Dermis microvascular lymphatic vessel endothelial cell (primary cell): ENCODE measurements at regions not wholly inside any gene's neighbourhood (a gene's known extent, or its start where the extent isn't known, plus 50 kb on each side); places are given as distances from the start of the nearest gene placed in this dataset.

ENCODE experiments used
- DNase-seq, 2 donors: peaks; one replicate each; pipeline versions ENCODE4 v3.0.0 to v3.0.0-alpha.2; 2010; ENCODE audit warnings: low read depth in 2 of 2

DNA sequence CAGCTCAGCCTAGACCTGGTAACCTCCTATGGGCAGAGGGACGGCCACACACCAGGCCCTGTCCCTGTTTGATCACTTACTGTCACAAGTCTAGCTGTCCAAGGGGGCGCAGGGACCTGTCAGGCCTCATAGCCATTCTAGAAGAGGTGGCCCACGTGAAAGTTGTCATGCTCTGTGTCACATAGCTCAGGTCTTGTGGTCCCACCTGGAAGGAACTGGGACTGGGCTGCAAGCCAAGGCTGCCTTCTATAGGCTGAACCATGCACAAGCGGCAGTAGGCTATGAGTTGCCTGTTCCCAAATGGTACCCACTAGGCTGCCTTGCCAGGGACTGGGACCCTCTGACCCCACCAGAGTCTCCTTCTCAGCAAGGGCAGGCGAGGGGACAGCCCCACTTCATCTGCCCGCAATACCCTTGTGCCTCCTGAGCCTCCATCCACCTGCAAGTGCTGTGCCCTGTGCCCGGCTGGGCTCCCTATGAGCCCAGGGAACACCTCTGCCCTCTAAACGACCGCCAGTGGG is 177.5 kb downstream of the ANAPC1 start:
- DNase-seq: no peak

DNA sequence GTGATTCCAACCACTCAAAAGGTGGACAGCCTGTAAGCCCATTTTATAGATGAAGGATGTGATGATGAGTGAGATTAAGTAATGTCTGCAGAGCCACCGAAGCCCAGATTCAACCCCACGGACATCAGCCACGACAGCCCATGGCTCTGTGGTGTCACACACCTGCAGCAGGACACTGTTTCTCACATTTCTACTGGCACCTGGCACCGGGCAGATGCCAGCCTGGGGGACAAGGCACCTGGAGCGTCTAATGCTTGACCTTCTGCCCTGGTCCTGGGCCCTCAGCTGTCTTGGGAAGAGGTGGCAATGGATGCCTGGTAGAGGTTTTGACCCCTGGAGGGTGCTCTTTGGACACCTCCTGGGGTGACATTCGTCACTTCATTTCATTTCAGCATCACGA is 176.3 kb downstream of the ANAPC1 start:
- DNase-seq: no peak

DNA sequence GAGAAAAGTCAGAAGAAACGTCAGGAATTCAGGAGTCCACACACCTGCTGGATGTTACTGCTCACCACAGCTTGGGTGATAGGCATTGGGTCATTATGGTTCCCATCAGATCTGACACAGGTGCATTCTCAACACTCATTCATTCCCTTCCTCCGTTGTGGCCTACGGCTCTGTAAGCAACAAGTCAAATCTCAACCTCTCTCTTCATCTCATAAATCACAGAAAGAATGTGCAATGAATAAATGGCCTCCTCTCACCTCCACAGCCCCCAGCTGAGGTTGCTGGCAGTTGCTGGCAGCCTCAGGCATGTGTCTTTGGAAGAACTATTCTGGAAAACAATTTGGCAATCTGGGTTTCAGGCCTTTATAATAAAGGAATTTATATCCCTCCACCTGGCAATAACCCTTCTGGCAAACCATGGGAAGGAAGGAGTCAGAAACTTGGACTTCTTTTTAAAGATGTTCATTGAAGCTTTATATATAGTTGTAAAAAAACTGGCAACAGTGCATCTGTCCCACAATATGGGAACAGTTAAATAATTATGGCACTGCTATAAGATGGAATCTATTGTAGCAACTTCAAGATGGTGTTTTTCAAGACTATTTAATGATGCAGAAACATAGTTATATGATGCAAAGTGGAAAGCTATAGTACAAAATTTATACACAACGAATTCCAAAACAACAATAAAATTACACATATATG is 175.4 kb downstream of the ANAPC1 start:
- DNase-seq: no peak

DNA sequence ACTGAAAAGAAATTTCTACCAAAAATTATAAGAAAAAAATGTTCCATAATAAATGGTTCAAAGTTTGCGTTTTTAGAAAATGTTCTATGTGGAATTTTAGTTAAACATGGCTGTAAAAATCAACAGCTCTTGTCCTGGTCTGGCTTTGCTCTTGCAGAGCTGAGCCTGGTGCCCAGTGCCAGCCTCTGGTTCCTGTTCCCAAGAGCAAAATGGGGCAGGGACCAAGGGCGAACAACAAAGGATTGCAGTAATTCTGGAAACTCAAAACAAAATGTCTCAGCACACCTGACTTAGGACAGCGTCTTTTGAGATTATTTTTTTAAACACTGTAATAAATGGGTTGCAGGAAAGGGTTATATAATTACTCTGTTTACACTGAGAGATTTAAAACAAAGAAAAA is 174.7 kb downstream of the ANAPC1 start:
- no peak for DNase-seq

GRCh38 chr2:111710085-111710484 is 173.9 kb downstream of the ANAPC1 start:
- no peak for DNase-seq

- no peak for DNase-seq
These were observed 173.4 kb downstream of the ANAPC1 start for GRCh38 chr2:111710613-111711012.

GRCh38 chr2:111711270-111711669 is 172.7 kb downstream of the ANAPC1 start:
- DNase-seq: no peak

- no peak for DNase-seq
These were observed 171.6 kb downstream of the ANAPC1 start for GRCh38 chr2:111712361-111712760.

DNA sequence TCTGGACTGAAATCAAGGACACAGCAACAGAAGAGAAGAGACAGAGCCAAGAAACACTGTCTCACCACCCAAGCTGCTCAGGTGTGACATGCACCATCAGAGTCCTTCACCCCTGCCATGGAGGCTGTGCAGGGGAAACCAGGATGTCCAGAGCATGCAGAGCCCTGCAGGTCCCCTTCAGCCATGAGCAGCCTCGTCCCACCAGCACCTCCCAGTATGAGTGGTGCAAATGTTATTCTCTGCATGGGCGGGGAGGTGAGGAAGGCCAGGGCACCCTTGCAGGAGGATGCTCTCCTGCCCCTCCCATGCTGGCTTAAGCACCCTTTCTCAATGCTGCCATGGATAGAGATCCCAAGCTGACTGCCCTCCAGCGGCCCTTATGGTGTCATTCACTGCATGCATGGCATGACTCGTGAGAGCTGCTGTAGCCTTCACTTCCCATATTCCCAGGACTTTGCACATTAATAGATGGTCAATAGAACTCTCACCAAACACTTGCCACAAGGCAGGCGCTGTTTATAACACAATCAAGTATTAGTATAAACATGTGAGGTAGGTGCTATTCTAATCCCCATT is 171.0 kb downstream of the ANAPC1 start:
- DNase-seq: no peak

GRCh38 chr2:111715987-111716904 is 167.7 kb downstream of the ANAPC1 start:
- DNase-seq: no peak

- DNase-seq: no peak
These were observed 166.9 kb downstream of the ANAPC1 start for GRCh38 chr2:111716905-111717775.
